IMR-90 (cell line): ENCODE measurements at regions not wholly inside any gene's neighbourhood (a gene's known extent, or its start where the extent isn't known, plus 50 kb on each side); places are given as distances from the start of the nearest gene placed in this dataset.
A peak's percentile ranks its signal among the peaks of the same experiment; 100 is the strongest.

ENCODE experiments used
- ATAC-seq: fragments of 200-7000 bp; cut with Tn5 transposase; 2 replicates; pipeline ENCODE4 v1.9.1; 2020; ENCODE audit warnings: low read depth, mild to moderate bottlenecking, moderate library complexity
- BruUV-seq: library from RNA; stranded (reverse); fragments of 400-500 nt; replicated peaks from 2 replicates; lab custom pipeline; 2021; lab: Mats Ljungman, UMichigan
- CTCF ChIA-PET: fragments of 300-600 bp; formaldehyde crosslinking; extraction: SDS; loops from one replicate; lab custom pipeline; 2021; ENCODE audit warnings: antibody characterized with exemption; lab: Yijun Ruan, JAX
- POLR2A ChIA-PET: fragments of 300-600 bp; sonication (Branson Sonifier 250); formaldehyde crosslinking; loops from one replicate; lab custom pipeline; 2022; ENCODE audit warnings: antibody characterized with exemption; ENCODE audit not compliant: unreplicated experiment; lab: Charles Lee
- DNase-seq: peaks from one replicate; pipeline ENCODE4 v3.0.0; 2013
- H2AFZ ChIP-seq: replicated peaks from 2 replicates; pipeline ENCODE3; 2013; ENCODE audit warnings: low read length, mild to moderate bottlenecking; ENCODE audit not compliant: poor library complexity
- H2AK5ac ChIP-seq: 2 replicates; pipeline ENCODE4 v1.6.1; 2013; ENCODE audit warnings: low read depth, low read length, inconsistent platforms
- H2AK9ac ChIP-seq: replicated peaks from 2 replicates; pipeline ENCODE3; 2013; ENCODE audit warnings: mild to moderate bottlenecking, low read depth, low read length, moderate library complexity; ENCODE audit not compliant: poor library complexity
- H2BK120ac ChIP-seq: 2 replicates; pipeline ENCODE4 v1.6.1; 2013; ENCODE audit warnings: low read depth, low read length, inconsistent platforms
- H2BK15ac ChIP-seq: 3 replicates; pipeline ENCODE4 v1.6.1; 2013; ENCODE audit warnings: low read depth, low read length, inconsistent platforms
- H2BK20ac ChIP-seq: 2 replicates; pipeline ENCODE4 v1.6.1; 2013; ENCODE audit warnings: low read depth, mild to moderate bottlenecking, inconsistent platforms, low read length, moderate library complexity
- H2BK5ac ChIP-seq: 2 replicates; pipeline ENCODE4 v1.6.1; 2013; ENCODE audit warnings: mild to moderate bottlenecking, low read depth, low read length, inconsistent platforms; ENCODE audit not compliant: poor library complexity, severe bottlenecking
- H3K14ac ChIP-seq: replicated peaks from 2 replicates; pipeline ENCODE4 v1.6.1; 2013; ENCODE audit warnings: low read depth, low read length, inconsistent platforms
- H3K18ac ChIP-seq: 2 replicates; pipeline ENCODE4 v1.6.1; 2013; ENCODE audit warnings: low read depth, low read length, control low read depth
- H3K23ac ChIP-seq: 2 replicates; pipeline ENCODE4 v1.6.1; 2013; ENCODE audit warnings: low read depth, low read length, inconsistent platforms
- H3K27ac ChIP-seq: 2 replicates; pipeline ENCODE4 v1.5.1; 2013; ENCODE audit warnings: mild to moderate bottlenecking, control low read depth, low read length; ENCODE audit not compliant: insufficient read depth
- H3K27me3 ChIP-seq: 2 replicates; pipeline ENCODE4 v1.6.1; 2013; ENCODE audit warnings: low read length; ENCODE audit not compliant: control insufficient read depth, insufficient read depth
- H3K36me3 ChIP-seq: 2 replicates; pipeline ENCODE4 v1.6.1; 2013; ENCODE audit warnings: low read length, mixed read lengths; ENCODE audit not compliant: control insufficient read depth, insufficient read depth
- H3K4ac ChIP-seq: 2 replicates; pipeline ENCODE4 v1.6.1; 2013; ENCODE audit warnings: low read depth, low read length, inconsistent platforms
- H3K4me1 ChIP-seq: 2 replicates; pipeline ENCODE4 v1.6.1; 2013; ENCODE audit warnings: low read length, mixed read lengths; ENCODE audit not compliant: control insufficient read depth, insufficient read depth
- H3K4me2 ChIP-seq: 2 replicates; pipeline ENCODE4 v1.6.1; 2013; ENCODE audit warnings: low read depth, mild to moderate bottlenecking, control low read depth, low read length, moderate library complexity
- H3K4me3 ChIP-seq: 2 replicates; pipeline ENCODE4 v1.5.1; 2013; ENCODE audit warnings: low read depth, mild to moderate bottlenecking, control low read depth, low read length, moderate library complexity; ENCODE audit not compliant: insufficient read depth
- H3K56ac ChIP-seq: 2 replicates; pipeline ENCODE4 v1.6.1; 2013; ENCODE audit warnings: low read length, inconsistent platforms; ENCODE audit not compliant: insufficient read depth; ENCODE audit errors: extremely low read depth
- H3K79me1 ChIP-seq, 2 experiments: 2 replicates each; pipeline ENCODE4 v1.6.1; 2013; ENCODE audit warnings: low read length in 2 of 2, inconsistent platforms in 1 of 2, low read depth in 1 of 2
- H3K9ac ChIP-seq: 2 replicates; pipeline ENCODE4 v1.6.1; 2013; ENCODE audit warnings: low read depth, low read length, control low read depth
- H3K9me1 ChIP-seq: 2 replicates; pipeline ENCODE4 v1.6.1; 2013; ENCODE audit warnings: low read length, inconsistent platforms; ENCODE audit not compliant: insufficient read depth
- H3K9me3 ChIP-seq: 2 replicates; pipeline ENCODE4 v1.6.1; 2013; ENCODE audit warnings: low read length; ENCODE audit not compliant: control insufficient read depth, insufficient read depth
- H4K20me1 ChIP-seq: 2 replicates; pipeline ENCODE4 v1.6.1; 2013; ENCODE audit warnings: low read length, inconsistent platforms; ENCODE audit not compliant: insufficient read depth
- H4K5ac ChIP-seq: 2 replicates; pipeline ENCODE4 v1.6.1; 2013; ENCODE audit warnings: mild to moderate bottlenecking, low read depth, low read length, control low read depth
- H4K8ac ChIP-seq, 2 experiments: 2 replicates each; pipeline ENCODE4 v1.6.1; 2013; ENCODE audit warnings: low read depth in 2 of 2, low read length in 2 of 2, control low read depth in 1 of 2, inconsistent platforms in 1 of 2
- H4K91ac ChIP-seq: 2 replicates; pipeline ENCODE4 v1.6.1; 2013; ENCODE audit warnings: low read depth, low read length, inconsistent platforms; ENCODE audit not compliant: insufficient read depth
- BHLHE40 ChIP-seq: fragments of 150-350 bp; IDR thresholded peaks from 2 replicates; pipeline ENCODE4 v1.6.1; 2016; ENCODE audit warnings: mild to moderate bottlenecking, low read depth, low read length
- CEBPB ChIP-seq: IDR thresholded peaks from 2 replicates; pipeline ENCODE4 v1.6.1; 2012; ENCODE audit warnings: low read depth, low read length, improper control_type of control experiment
- FOS ChIP-seq: fragments of 150-350 bp; IDR thresholded peaks from 2 replicates; pipeline ENCODE4 v1.6.1; 2016; ENCODE audit warnings: low read depth, low read length
- MAFK ChIP-seq: IDR thresholded peaks from 2 replicates; pipeline ENCODE4 v1.6.1; 2012; ENCODE audit warnings: low read depth, low read length, improper control_type of control experiment
- MAZ ChIP-seq: IDR thresholded peaks from 2 replicates; pipeline ENCODE4 v1.6.1; 2012; ENCODE audit warnings: low read depth, mild to moderate bottlenecking, low read length, improper control_type of control experiment, moderate library complexity, borderline replicate concordance
- MXI1 ChIP-seq: IDR thresholded peaks from 2 replicates; pipeline ENCODE4 v1.6.1; 2012; ENCODE audit warnings: low read depth, mild to moderate bottlenecking, low read length, moderate library complexity, borderline replicate concordance
- NFE2L2 ChIP-seq: fragments of 150-350 bp; IDR thresholded peaks from 2 replicates; pipeline ENCODE4 v1.6.1; 2016; ENCODE audit warnings: low read depth, mild to moderate bottlenecking, low read length
- POLR2A ChIP-seq: IDR thresholded peaks from 2 replicates; pipeline ENCODE4 v1.6.1; 2012; ENCODE audit warnings: mild to moderate bottlenecking, low read depth, low read length
- RAD21 ChIP-seq: IDR thresholded peaks from 2 replicates; pipeline ENCODE4 v1.6.1; 2012; ENCODE audit warnings: low read length, improper control_type of control experiment
- RCOR1 ChIP-seq: IDR thresholded peaks from 2 replicates; pipeline ENCODE4 v1.6.1; 2012; ENCODE audit warnings: mild to moderate bottlenecking, low read length, improper control_type of control experiment; ENCODE audit not compliant: insufficient replicate concordance
- SMC3 ChIP-seq: fragments of 150-350 bp; IDR thresholded peaks from 2 replicates; pipeline ENCODE4 v1.6.1; 2016; ENCODE audit warnings: low read depth, mild to moderate bottlenecking, antibody characterized with exemption, low read length, moderate library complexity
- WGBS, 2 experiments: methylation state at CpG; one replicate each; pipeline versions ENCODE4 v1.1.5 to v1.1.7; 2013; ENCODE audit warnings: missing lambda C conversion rate in 2 of 2; ENCODE audit not compliant: insufficient read length in 1 of 2; ENCODE audit errors: extremely low coverage in 2 of 2; 5-methylcytosine and 5-hydroxymethylcytosine counted together
- dilution Hi-C: fragments of 300-500 bp; cut with HindIII; formaldehyde crosslinking; loops from one replicate; pipeline ENCODE4 v1.14.3; 2018; ENCODE audit warnings: low sequenced_read_pairs; ENCODE audit not compliant: unreplicated experiment
- in situ Hi-C: fragments of 300-500 bp; cut with MboI; formaldehyde crosslinking; loops from 3 replicates; pipeline ENCODE4 v1.14.3; 2019; ENCODE audit warnings: low sequenced_read_pairs, inconsistent platforms, mixed read lengths
- intact Hi-C: fragments of 100-400 bp; cut with micrococcal nuclease; formaldehyde crosslinking; loops from 2 replicates; pipeline ENCODE4 v1.10.0; 2022
- TF ChIP-seq, protein P1 (sequence below): fragments of 150-350 bp; IDR thresholded peaks from 2 replicates; pipeline ENCODE4 v1.6.1; 2017; ENCODE audit warnings: mild to moderate bottlenecking, antibody characterized with exemption, low read length, low read depth
- TF ChIP-seq, protein P2 (sequence below): conservative IDR thresholded peaks from 2 replicates; pipeline ENCODE4 v1.5.1; 2012; ENCODE audit warnings: mild to moderate bottlenecking, low read depth, low read length, improper control_type of control experiment
- TF ChIP-seq, protein P3 (sequence below): fragments of 150-350 bp; IDR thresholded peaks from 2 replicates; pipeline ENCODE4 v1.6.1; 2016; ENCODE audit warnings: low read depth, mild to moderate bottlenecking, low read length, moderate library complexity, borderline replicate concordance

DNA sequence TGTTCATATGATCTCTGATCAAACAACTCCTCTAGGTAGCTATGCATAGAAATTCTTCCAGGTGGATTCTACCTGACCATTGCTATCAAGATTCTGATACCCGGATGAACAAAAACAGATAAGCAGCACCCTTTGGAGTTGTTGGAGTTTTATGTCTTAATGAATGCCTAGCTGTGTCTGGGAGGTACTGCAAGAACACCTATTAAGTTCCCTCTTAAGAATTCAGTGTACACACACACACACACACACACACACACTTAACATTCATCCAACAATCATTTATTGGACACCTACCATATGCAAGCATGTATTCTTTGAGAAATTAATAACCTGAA lies 58.1 kb upstream of the FNDC3B start:
- Histone ChIP-seq H3K23ac (no peak overlapping the region), H2BK5ac (no peak overlapping the region), H2BK15ac (peak overlapping the region; percentile 16; the same call in 1 of the 3 replicates), H3K4me1 (peaks cover 16% of the 10 kb centered on the region), H2AK9ac (no peak overlapping the region), H2AFZ (no peak overlapping the region), H3K4ac (no peak overlapping the region), H2BK120ac (peak overlapping the region; percentile 69), H4K8ac (no peak overlapping the region; a peak in 1 of 4 replicates), H4K5ac (peak overlapping the region; percentile 67; the same call in 1 of the 2 replicates), H3K4me3 (no peak overlapping the region), H2BK20ac (peak overlapping the region; percentile 67), H3K14ac (no peak overlapping the region), H3K27me3 (no peaks in the 10 kb centered on the region), H2AK5ac (no peak overlapping the region; the same call in 1 of the 2 replicates), H3K79me1 (peaks cover 0 to 2% of the 10 kb centered on the region in 2 experiments; a peak in 1 of 4 replicates), H3K36me3 (no peaks in the 10 kb centered on the region), H3K56ac (no peak overlapping the region), H3K4me2 (no peak overlapping the region), H3K9me3 (no peaks in the 10 kb centered on the region), H3K18ac (peak overlapping the region; percentile 42; the same call in 1 of the 2 replicates), H4K91ac (no peak overlapping the region), H3K9ac (no peak overlapping the region), H3K27ac (no peak overlapping the region), H4K20me1 (no peaks in the 10 kb centered on the region), H3K9me1 (peaks cover 12% of the 10 kb centered on the region)
- TF ChIP-seq POLR2A (no peak), CEBPB (no peak), MAFK (no peak), MAZ (no peak), BHLHE40 (no peak), SMC3 (no peak), MXI1 (no peak), FOS (no peak), NFE2L2 (no peak), RAD21 (no peak), RCOR1 (no peak)
- TF ChIP-seq, protein P1, sequence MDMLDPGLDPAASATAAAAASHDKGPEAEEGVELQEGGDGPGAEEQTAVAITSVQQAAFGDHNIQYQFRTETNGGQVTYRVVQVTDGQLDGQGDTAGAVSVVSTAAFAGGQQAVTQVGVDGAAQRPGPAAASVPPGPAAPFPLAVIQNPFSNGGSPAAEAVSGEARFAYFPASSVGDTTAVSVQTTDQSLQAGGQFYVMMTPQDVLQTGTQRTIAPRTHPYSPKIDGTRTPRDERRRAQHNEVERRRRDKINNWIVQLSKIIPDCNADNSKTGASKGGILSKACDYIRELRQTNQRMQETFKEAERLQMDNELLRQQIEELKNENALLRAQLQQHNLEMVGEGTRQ, result no peak
- TF ChIP-seq, protein P2, sequence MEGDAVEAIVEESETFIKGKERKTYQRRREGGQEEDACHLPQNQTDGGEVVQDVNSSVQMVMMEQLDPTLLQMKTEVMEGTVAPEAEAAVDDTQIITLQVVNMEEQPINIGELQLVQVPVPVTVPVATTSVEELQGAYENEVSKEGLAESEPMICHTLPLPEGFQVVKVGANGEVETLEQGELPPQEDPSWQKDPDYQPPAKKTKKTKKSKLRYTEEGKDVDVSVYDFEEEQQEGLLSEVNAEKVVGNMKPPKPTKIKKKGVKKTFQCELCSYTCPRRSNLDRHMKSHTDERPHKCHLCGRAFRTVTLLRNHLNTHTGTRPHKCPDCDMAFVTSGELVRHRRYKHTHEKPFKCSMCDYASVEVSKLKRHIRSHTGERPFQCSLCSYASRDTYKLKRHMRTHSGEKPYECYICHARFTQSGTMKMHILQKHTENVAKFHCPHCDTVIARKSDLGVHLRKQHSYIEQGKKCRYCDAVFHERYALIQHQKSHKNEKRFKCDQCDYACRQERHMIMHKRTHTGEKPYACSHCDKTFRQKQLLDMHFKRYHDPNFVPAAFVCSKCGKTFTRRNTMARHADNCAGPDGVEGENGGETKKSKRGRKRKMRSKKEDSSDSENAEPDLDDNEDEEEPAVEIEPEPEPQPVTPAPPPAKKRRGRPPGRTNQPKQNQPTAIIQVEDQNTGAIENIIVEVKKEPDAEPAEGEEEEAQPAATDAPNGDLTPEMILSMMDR, result no peak
- TF ChIP-seq, protein P3, sequence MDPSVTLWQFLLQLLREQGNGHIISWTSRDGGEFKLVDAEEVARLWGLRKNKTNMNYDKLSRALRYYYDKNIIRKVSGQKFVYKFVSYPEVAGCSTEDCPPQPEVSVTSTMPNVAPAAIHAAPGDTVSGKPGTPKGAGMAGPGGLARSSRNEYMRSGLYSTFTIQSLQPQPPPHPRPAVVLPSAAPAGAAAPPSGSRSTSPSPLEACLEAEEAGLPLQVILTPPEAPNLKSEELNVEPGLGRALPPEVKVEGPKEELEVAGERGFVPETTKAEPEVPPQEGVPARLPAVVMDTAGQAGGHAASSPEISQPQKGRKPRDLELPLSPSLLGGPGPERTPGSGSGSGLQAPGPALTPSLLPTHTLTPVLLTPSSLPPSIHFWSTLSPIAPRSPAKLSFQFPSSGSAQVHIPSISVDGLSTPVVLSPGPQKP, result no peak
- no CpG with 5 or more reads among the region's 1 CpG for WGBS, 2 experiments
- intact Hi-C loops, result no loop called here
- dilution Hi-C loops, result no loop called here
- ATAC-seq (no peak), DNase-seq (no peak)
- in situ Hi-C loops, result no loop called here
- ChIA-PET POLR2A (no interaction called here), CTCF (interaction anchor here (0.5 to 0.6 kb wide), 3 partner anchors 133 to 503 kb away, joined by 3 to 6 read pairs (median 4); no protein-coding TSS in a partner anchor)
- no TSS peak for BruUV-seq
